BE2C (cell line): ENCODE measurements at regions not wholly inside any gene's neighbourhood (a gene's known extent, or its start where the extent isn't known, plus 50 kb on each side); places are given as distances from the start of the nearest gene placed in this dataset.
"Not testable (repeated sequence)": the region's sequence is repeated elsewhere in the genome, so short reads cannot be mapped to it uniquely, and the experiment has no call there.

ENCODE experiments used
- DNase-seq: peaks from one replicate; pipeline ENCODE4 v3.0.0-alpha.2; 2020
- H3K27me3 ChIP-seq: fragments of 250-450 bp; sonication (Bioruptor Pico); 2 replicates; pipeline ENCODE4 v1.5.1; 2020; ENCODE audit warnings: mild to moderate bottlenecking
- H3K36me3 ChIP-seq: fragments of 250-450 bp; sonication (Bioruptor Pico); 2 replicates; pipeline ENCODE4 v1.5.1; 2020; ENCODE audit warnings: mild to moderate bottlenecking
- H3K4me1 ChIP-seq: fragments of 250-450 bp; sonication (Bioruptor Pico); 2 replicates; pipeline ENCODE4 v1.5.1; 2020
- H3K4me3 ChIP-seq: 2 replicates; pipeline ENCODE4 v1.5.1; 2011; ENCODE audit warnings: low read depth, low read length
- H3K9me3 ChIP-seq: fragments of 250-450 bp; sonication (Bioruptor Pico); 2 replicates; pipeline ENCODE4 v1.5.1; 2020
- TF ChIP-seq, protein P1 (sequence below): IDR thresholded peaks from 2 replicates; pipeline ENCODE4 v1.5.1; 2012; ENCODE audit warnings: mild to moderate bottlenecking, low read depth, low read length

DNA sequence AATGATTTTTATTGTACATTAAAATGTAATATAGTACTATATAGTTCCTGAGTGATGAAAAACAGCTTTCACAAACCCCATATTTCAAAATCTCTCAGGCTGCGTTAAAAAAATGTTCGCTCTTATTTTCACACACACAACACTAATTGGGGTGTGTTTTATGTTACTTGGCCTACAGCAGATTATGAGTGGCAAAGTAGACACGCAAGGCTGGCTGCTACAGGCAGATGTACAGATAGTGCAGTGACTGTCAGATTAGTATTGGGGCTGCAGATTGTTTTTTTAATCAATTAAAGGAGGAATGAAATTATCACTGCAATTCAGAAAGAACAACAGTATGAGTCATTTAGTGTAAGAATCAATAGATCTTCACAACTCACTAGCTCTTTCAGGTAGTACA is 65.2 kb upstream of the ICA1 start:
- peak; percentile 40 for DNase-seq
- no peaks in the 10 kb centered on the region for H3K9me3 ChIP-seq
- H3K4me1 ChIP-seq: peaks cover 22% of the 10 kb centered on the region
- no peaks in the 10 kb centered on the region for H3K36me3 ChIP-seq
- no peaks in the 10 kb centered on the region for H3K27me3 ChIP-seq
- no peak overlapping the region for H3K4me3 ChIP-seq
- TF ChIP-seq, protein P1, sequence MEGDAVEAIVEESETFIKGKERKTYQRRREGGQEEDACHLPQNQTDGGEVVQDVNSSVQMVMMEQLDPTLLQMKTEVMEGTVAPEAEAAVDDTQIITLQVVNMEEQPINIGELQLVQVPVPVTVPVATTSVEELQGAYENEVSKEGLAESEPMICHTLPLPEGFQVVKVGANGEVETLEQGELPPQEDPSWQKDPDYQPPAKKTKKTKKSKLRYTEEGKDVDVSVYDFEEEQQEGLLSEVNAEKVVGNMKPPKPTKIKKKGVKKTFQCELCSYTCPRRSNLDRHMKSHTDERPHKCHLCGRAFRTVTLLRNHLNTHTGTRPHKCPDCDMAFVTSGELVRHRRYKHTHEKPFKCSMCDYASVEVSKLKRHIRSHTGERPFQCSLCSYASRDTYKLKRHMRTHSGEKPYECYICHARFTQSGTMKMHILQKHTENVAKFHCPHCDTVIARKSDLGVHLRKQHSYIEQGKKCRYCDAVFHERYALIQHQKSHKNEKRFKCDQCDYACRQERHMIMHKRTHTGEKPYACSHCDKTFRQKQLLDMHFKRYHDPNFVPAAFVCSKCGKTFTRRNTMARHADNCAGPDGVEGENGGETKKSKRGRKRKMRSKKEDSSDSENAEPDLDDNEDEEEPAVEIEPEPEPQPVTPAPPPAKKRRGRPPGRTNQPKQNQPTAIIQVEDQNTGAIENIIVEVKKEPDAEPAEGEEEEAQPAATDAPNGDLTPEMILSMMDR: no peak

DNA sequence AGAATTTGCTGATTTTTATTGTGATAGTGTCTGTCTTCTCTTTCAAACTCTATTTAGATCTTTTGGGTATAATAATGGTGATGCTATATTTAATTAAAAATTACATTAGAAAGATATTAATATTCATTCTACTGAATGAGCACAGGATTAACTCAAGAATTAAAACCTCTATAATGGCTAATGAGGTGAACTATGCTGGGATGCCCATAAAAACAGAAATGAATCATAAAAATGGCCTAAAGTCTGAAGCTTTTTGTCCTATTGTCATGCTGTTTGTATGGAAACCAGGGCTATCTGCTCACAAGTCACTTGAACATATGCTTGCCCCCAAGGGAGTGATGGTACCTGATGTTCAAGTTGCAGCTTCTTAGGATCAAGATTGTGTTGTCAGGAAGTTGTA is 76.2 kb upstream of the ICA1 start:
- no peak for DNase-seq
- H3K4me3 ChIP-seq: no peak overlapping the region
- no peaks in the 10 kb centered on the region for H3K9me3 ChIP-seq
- peaks cover 8% of the 10 kb centered on the region for H3K4me1 ChIP-seq
- H3K27me3 ChIP-seq: no peaks in the 10 kb centered on the region
- TF ChIP-seq, protein P1: no peak
- H3K36me3 ChIP-seq: no peaks in the 10 kb centered on the region

DNA sequence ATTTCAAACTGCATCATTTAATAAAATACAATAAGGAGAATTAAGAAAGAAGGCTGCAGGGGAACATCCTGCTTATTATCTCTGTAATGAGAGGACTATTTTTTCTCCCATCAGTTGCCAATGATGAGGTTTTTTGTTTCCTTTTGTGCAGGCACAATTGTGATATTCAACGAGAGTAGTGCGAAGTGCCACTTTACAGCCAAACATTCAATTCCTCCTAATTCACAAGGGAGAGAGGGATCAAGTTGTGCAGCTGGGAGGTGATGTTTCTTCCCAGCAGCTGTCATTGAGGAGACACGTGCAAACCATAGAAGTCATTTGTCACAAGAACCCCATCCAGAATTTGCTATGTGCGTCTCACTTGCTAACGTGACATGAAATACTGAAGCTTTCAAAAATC is 81.6 kb upstream of the ICA1 start:
- Histone ChIP-seq H3K4me1 (peaks cover 12% of the 10 kb centered on the region), H3K36me3 (no peaks in the 10 kb centered on the region), H3K9me3 (no peaks in the 10 kb centered on the region; the same call in 1 of the 2 replicates), H3K27me3 (no peaks in the 10 kb centered on the region), H3K4me3 (no peak overlapping the region)
- DNase-seq: no peak
- TF ChIP-seq, protein P1: no peak

DNA sequence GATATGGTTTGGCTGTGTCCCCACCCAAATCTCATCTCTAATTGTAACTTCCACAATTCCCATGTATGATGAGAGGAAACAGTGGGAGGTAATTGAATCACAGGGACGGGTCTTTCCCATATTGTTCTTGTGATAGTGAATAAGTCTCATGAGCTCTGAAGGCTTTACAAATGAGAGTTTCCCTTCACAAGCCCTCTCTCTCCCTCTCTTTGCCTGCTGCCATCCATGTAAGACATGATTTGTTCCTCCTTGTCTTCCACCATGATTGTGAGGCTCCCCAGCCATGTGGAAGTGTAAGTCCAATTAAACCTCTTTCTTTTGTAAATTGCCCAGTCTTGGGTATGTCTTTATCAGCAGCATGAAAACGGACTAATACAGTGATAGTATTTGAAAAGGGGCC is 85.4 kb upstream of the ICA1 start:
- not testable (repeated sequence) for H3K9me3 ChIP-seq, H3K4me1 ChIP-seq, H3K36me3 ChIP-seq, DNase-seq, H3K27me3 ChIP-seq, H3K4me3 ChIP-seq

DNA sequence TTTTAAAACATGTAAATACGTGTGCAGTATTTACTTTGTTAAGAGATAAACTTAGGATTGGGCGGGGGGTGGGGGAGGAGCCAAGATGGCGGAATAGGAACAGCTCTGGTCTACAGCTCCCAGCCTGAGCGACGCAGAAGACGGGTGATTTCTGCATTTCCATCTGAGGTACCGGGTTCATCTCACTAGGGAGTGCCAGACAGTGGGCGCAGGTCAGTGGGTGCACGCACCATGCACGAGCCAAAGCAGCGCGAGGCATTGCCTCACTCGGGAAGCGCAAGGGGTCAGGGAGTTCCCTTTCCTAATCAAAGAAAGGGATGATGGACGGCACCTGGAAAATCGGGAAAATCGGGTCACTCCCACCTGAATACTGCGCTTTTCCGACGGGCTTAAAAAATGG is 81.8 kb upstream of the NXPH1 start:
- not testable (repeated sequence) for H3K4me3 ChIP-seq, H3K36me3 ChIP-seq, H3K9me3 ChIP-seq, H3K4me1 ChIP-seq, DNase-seq, H3K27me3 ChIP-seq

DNA sequence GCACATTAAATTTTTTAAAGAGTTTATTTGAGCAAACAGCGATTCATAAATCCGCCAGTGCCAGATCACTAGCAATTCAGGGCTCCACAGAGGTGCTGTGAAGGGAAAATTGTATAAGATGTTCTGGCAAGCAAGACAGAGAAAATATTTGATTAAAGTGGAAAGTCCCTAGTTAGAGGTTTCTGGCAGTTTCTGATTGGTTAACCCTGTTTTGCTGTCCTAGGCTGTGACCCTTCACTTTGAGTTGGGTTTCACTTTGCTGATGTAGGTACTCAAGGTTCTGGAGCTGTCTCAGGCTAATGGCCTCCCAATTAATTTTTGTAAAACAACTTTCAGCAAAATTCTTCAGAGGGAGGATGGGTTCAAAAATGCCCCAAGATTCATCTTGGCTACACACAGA is 79.4 kb upstream of the NXPH1 start:
- Histone ChIP-seq H3K4me3 (no peak overlapping the region), H3K36me3 (no peaks in the 10 kb centered on the region), H3K4me1 (peaks cover 13% of the 10 kb centered on the region), H3K9me3 (no peaks in the 10 kb centered on the region), H3K27me3 (no peaks in the 10 kb centered on the region)
- TF ChIP-seq, protein P1: no peak
- no peak for DNase-seq

DNA sequence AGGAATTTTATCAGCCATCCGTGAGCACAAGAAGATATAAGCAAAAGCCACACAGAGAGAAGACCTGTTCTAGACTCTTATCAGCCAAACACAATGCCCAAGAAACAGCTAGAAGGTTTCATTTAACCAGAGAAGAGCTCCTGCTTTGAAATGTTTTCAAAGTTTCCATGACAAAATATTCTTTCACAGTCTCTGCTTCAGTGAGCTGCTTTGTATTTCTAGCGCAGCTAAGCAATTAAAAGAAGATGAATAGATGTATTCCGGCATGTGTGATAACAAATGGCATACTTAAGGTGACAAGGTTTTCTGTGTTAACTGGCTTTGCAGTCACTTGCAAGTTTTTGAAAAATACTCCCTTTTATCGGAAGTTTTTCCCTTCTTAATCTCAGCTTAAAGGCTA is 78.9 kb upstream of the NXPH1 start:
- H3K4me1 ChIP-seq: peaks cover 13% of the 10 kb centered on the region
- DNase-seq: no peak
- H3K4me3 ChIP-seq: no peak overlapping the region
- no peaks in the 10 kb centered on the region for H3K36me3 ChIP-seq
- no peaks in the 10 kb centered on the region for H3K9me3 ChIP-seq
- TF ChIP-seq, protein P1: no peak
- no peaks in the 10 kb centered on the region for H3K27me3 ChIP-seq
